NCI-H2081 (cell line): ENCODE measurements at regions not wholly inside any gene's neighbourhood (a gene's known extent, or its start where the extent isn't known, plus 50 kb on each side); places are given as distances from the start of the nearest gene placed in this dataset.

Experiments
- DNase-seq, 2 experiments: peaks; one replicate each; lab custom pipeline; 2025; lab: John Stamatoyannopoulos, UW

- DNase-seq: no peak
Observed at GRCh38 chr3:15952543-15953175, 154.9 kb upstream of the ANKRD28 start.

- no peak for DNase-seq
Observed at GRCh38 chr3:15953841-15954240, 156.1 kb upstream of the ANKRD28 start.

- DNase-seq: no peak
Observed at GRCh38 chr3:15955968-15956367, 158.2 kb upstream of the ANKRD28 start.

- DNase-seq: no peak
Observed at GRCh38 chr3:15958692-15959433, 161.1 kb upstream of the ANKRD28 start.

- no peak for DNase-seq
Observed at GRCh38 chr3:15959434-15959811, 161.6 kb upstream of the ANKRD28 start.

GRCh38 chr3:15964605-15965442, 167.0 kb upstream of the ANKRD28 start:
- DNase-seq: no peak

- DNase-seq: no peak
Observed at GRCh38 chr3:15967577-15967976, 169.8 kb upstream of the ANKRD28 start.

- DNase-seq: no peak
Observed at GRCh38 chr3:15969874-15970640, 172.3 kb upstream of the ANKRD28 start.

GRCh38 chr3:15973414-15973813, 175.6 kb upstream of the ANKRD28 start:
- no peak for DNase-seq

- DNase-seq: no peak
Observed at GRCh38 chr3:15973940-15974339, 176.2 kb upstream of the ANKRD28 start.

GRCh38 chr3:15974647-15975046, 176.9 kb upstream of the ANKRD28 start:
- no peak for DNase-seq

- no peak for DNase-seq
Observed at GRCh38 chr3:15976524-15976923, 178.7 kb upstream of the ANKRD28 start.

GRCh38 chr3:15977090-15977489, 179.3 kb upstream of the ANKRD28 start:
- no peak for DNase-seq

GRCh38 chr3:15977598-15978232, 179.9 kb upstream of the ANKRD28 start:
- DNase-seq: no peak

GRCh38 chr3:15978801-15979200, 181.0 kb upstream of the ANKRD28 start:
- DNase-seq: no peak

GRCh38 chr3:15979495-15979894, 181.7 kb upstream of the ANKRD28 start:
- DNase-seq: peak in 1 of 2 experiments; percentile 1

GRCh38 chr3:15979900-15980299, 182.1 kb upstream of the ANKRD28 start:
- no peak for DNase-seq

- no peak for DNase-seq
Observed at GRCh38 chr3:15982243-15982642, 184.5 kb upstream of the ANKRD28 start.

GRCh38 chr3:15982667-15983196, 185.0 kb upstream of the ANKRD28 start:
- DNase-seq: no peak

- no peak for DNase-seq
Observed at GRCh38 chr3:15983232-15983631, 185.5 kb upstream of the ANKRD28 start.

GRCh38 chr3:15983693-15984092, 185.9 kb upstream of the ANKRD28 start:
- no peak for DNase-seq
